AG04450 (cell line): ENCODE measurements at regions not wholly inside any gene's neighbourhood (a gene's known extent, or its start where the extent isn't known, plus 50 kb on each side); places are given as distances from the start of the nearest gene placed in this dataset.

Experiments
- CTCF ChIA-PET: fragments of 300-600, 350-600 bp; formaldehyde crosslinking; extraction: SDS; loops from one replicate; lab custom pipeline; 2022; ENCODE audit warnings: antibody characterized with exemption, inconsistent platforms; lab: Charles Lee
- POLR2A ChIA-PET: fragments of 350-600 bp; formaldehyde crosslinking; extraction: SDS; loops from one replicate; lab custom pipeline; 2021; ENCODE audit warnings: antibody characterized with exemption, inconsistent platforms; lab: Yijun Ruan, JAX
- DNase-seq: peaks from one replicate; pipeline ENCODE4 v3.0.0-alpha.2; 2011; ENCODE audit warnings: low read depth, low spot score
- H3K27ac ChIP-seq: one replicate; pipeline ENCODE4 v1.5.1; 2012; ENCODE audit warnings: low read depth, low read length, control low read depth
- H3K27me3 ChIP-seq: one replicate; pipeline ENCODE4 v1.6.0; 2012; ENCODE audit warnings: low read length; ENCODE audit not compliant: control insufficient read depth, insufficient read depth
- H3K4me3 ChIP-seq: 2 replicates; pipeline ENCODE4 v1.5.1; 2011; ENCODE audit warnings: mild to moderate bottlenecking, low read depth, low read length, control low read depth
- H3K9me3 ChIP-seq: 2 replicates; pipeline ENCODE4 v1.5.1; 2012; ENCODE audit warnings: low read length; ENCODE audit not compliant: control insufficient read depth, insufficient read depth
- TF ChIP-seq, protein P1 (sequence below): IDR thresholded peaks from 2 replicates; pipeline ENCODE4 v1.5.1; 2011; ENCODE audit warnings: low read depth, low read length, control low read depth, inconsistent platforms

DNA sequence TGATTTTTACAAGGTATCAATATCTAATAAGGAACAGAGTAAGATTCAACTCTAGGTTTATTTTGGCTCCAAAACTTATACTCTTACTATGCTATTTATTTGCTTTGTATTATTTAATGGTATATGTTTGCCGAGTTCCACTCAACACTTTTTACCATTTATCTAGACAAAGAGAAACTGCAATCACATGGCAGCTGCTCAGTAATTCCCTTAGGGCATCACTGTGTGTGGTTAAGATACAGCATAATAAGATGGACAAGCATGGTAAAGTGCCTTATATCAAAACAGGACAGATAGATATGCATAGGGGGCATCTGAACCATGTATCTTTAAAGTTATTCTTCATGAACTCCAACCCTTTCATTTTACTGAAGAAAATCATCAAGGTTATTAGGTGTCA, 483.0 kb upstream of the ID4 start:
- H3K4me3 ChIP-seq = no peak overlapping the region
- H3K27me3 ChIP-seq = no peaks in the 10 kb centered on the region
- ChIA-PET CTCF (no interaction called here), POLR2A (no interaction called here)
- TF ChIP-seq, protein P1, sequence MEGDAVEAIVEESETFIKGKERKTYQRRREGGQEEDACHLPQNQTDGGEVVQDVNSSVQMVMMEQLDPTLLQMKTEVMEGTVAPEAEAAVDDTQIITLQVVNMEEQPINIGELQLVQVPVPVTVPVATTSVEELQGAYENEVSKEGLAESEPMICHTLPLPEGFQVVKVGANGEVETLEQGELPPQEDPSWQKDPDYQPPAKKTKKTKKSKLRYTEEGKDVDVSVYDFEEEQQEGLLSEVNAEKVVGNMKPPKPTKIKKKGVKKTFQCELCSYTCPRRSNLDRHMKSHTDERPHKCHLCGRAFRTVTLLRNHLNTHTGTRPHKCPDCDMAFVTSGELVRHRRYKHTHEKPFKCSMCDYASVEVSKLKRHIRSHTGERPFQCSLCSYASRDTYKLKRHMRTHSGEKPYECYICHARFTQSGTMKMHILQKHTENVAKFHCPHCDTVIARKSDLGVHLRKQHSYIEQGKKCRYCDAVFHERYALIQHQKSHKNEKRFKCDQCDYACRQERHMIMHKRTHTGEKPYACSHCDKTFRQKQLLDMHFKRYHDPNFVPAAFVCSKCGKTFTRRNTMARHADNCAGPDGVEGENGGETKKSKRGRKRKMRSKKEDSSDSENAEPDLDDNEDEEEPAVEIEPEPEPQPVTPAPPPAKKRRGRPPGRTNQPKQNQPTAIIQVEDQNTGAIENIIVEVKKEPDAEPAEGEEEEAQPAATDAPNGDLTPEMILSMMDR = no peak
- no peak overlapping the region for H3K27ac ChIP-seq
- no peaks in the 10 kb centered on the region for H3K9me3 ChIP-seq
- no peak for DNase-seq

DNA sequence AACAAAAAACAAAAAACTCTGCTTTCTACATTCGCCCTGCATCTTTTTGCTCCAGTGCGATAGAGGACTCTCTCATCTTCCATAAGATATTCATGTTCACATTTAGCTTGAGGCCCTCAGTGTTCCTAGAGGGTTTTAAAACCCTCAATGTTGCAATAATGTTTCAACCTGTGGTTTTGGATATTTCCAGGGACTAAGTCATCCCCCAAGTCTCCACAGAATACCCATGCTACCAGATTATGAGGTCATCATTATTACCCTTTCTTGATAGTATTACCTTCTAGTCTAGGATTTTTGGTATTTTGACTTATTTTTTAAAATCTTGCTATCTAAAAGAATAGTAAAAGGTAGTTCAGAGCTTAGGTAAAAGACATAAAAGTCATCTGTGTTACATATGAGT, 480.5 kb upstream of the ID4 start:
- CTCF ChIA-PET = no interaction called here
- Histone ChIP-seq H3K27ac (no peak overlapping the region), H3K4me3 (no peak overlapping the region), H3K9me3 (no peaks in the 10 kb centered on the region), H3K27me3 (no peaks in the 10 kb centered on the region)
- POLR2A ChIA-PET = no interaction called here
- DNase-seq = no peak
- TF ChIP-seq, protein P1 = no peak

DNA sequence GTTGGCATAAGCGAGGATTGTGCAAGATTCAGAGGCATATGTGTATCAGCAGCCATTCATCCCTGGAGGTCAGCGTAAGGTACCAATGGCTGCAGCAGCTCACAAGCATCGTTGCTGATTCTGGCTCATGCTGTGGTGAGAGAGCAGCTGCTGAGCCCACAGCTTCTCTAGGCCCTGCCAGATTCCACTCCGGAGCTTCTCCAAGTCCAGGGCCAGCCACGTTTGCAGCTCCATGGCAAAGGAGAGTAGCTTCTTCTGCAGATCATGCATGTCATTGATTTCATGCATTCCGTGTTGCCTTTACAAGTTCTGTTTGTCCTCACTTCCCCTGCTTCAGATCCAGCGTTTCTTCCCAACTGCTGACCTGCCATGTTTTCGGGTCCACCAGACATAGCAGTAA, 474.8 kb upstream of the ID4 start:
- Histone ChIP-seq H3K27me3 (no peaks in the 10 kb centered on the region), H3K27ac (no peak overlapping the region), H3K4me3 (no peak overlapping the region), H3K9me3 (no peaks in the 10 kb centered on the region)
- TF ChIP-seq, protein P1 = no peak
- POLR2A ChIA-PET = no interaction called here
- CTCF ChIA-PET = no interaction called here
- no peak for DNase-seq

DNA sequence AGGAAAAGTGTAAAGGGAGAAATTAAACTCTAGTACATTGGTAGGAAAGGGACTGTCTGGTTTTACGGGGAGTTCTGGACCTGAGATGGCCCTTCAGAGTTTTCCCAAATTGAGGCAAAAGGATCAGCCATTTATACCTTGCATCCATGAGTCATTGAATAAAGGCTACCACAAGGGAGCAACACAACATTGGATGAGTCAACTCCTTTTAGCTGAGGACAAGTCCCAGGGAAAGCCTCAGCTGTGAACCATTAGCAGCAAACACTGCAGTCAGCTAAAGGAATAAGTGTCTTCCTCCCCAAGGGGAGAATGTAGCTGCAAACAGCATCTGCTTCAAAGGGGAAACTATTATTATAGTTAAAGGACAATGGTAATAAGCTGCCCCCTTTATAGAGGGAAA, 468.7 kb upstream of the ID4 start:
- H3K27me3 ChIP-seq = no peaks in the 10 kb centered on the region
- no peaks in the 10 kb centered on the region for H3K9me3 ChIP-seq
- CTCF ChIA-PET = no interaction called here
- DNase-seq = no peak
- TF ChIP-seq, protein P1 = no peak
- no peak overlapping the region for H3K4me3 ChIP-seq
- H3K27ac ChIP-seq = no peak overlapping the region
- POLR2A ChIA-PET = no interaction called here

DNA sequence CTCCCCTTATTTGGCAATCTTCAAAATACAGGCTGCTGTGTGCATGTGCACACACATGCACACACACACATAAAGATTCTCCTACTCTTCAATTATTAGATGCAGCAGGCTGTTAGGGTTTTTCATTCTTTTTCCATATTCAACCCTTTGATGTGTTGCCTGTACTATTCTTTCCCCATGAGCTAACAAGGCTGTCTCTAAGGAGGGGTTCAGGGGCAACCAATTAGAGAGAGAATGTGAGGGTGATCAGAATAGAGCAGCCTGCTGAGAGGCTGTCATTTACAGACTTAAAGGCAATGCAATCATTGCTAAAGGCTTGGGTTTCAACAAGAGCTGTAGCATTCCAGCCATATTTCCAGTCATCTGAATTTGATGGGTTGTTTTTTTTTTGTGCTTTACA, 467.4 kb upstream of the ID4 start:
- TF ChIP-seq, protein P1 = no peak
- Histone ChIP-seq H3K27ac (no peak overlapping the region), H3K27me3 (no peaks in the 10 kb centered on the region), H3K4me3 (no peak overlapping the region), H3K9me3 (no peaks in the 10 kb centered on the region)
- POLR2A ChIA-PET = no interaction called here
- CTCF ChIA-PET = no interaction called here
- DNase-seq = no peak
